ENCODE measurements at regions not wholly inside any gene's neighbourhood (a gene's known extent, or its start where the extent isn't known, plus 50 kb on each side); places are given as distances from the start of the nearest gene placed in this dataset.
"Not testable (repeated sequence)": the region's sequence is repeated elsewhere in the genome, so short reads cannot be mapped to it uniquely, and the experiment has no call there.

- DNase-seq (ENCODE audit: low spot score) = no peak
Observed at GRCh38 chr10:25713894-25714240, 220.2 kb upstream of the MYO3A start.

- DNase-seq (ENCODE audit: low spot score) = no peak
Observed at GRCh38 chr10:25724241-25724640, 209.8 kb upstream of the MYO3A start.

- DNase-seq (ENCODE audit: low spot score) = peak; percentile 16
Observed at GRCh38 chr10:25725917-25726716, 207.9 kb upstream of the MYO3A start.

GRCh38 chr10:25738776-25739175 is 195.3 kb upstream of the MYO3A start:
- no peak for DNase-seq (ENCODE audit: low spot score)

GRCh38 chr10:25743832-25744231 is 190.2 kb upstream of the MYO3A start:
- no peak for DNase-seq (ENCODE audit: low spot score)

GRCh38 chr10:25744574-25744973 is 189.5 kb upstream of the MYO3A start:
- DNase-seq (ENCODE audit: low spot score) = no peak

GRCh38 chr10:25745976-25746375 is 188.1 kb upstream of the MYO3A start:
- no peak for DNase-seq (ENCODE audit: low spot score)

GRCh38 chr10:25747084-25747483 is 186.9 kb upstream of the MYO3A start:
- DNase-seq (ENCODE audit: low spot score) = no peak

- DNase-seq (ENCODE audit: low spot score) = no peak
Observed at GRCh38 chr10:25748509-25748908, 185.5 kb upstream of the MYO3A start.

GRCh38 chr10:25753776-25754175 is 180.3 kb upstream of the MYO3A start:
- no peak for DNase-seq (ENCODE audit: low spot score)

GRCh38 chr10:25755874-25756273 is 178.2 kb upstream of the MYO3A start:
- not testable (repeated sequence) for DNase-seq (ENCODE audit: low spot score)

GRCh38 chr10:25756784-25757183 is 177.2 kb upstream of the MYO3A start:
- no peak for DNase-seq (ENCODE audit: low spot score)

- DNase-seq (ENCODE audit: low spot score) = no peak
Observed at GRCh38 chr10:25758041-25758457, 176.0 kb upstream of the MYO3A start.

GRCh38 chr10:25758511-25758910 is 175.5 kb upstream of the MYO3A start:
- no peak for DNase-seq (ENCODE audit: low spot score)

GRCh38 chr10:25761937-25762336 is 172.1 kb upstream of the MYO3A start:
- no peak for DNase-seq (ENCODE audit: low spot score)

- no peak for DNase-seq (ENCODE audit: low spot score)
Observed at GRCh38 chr10:25766213-25766612, 167.8 kb upstream of the MYO3A start.

- no peak for DNase-seq (ENCODE audit: low spot score)
Observed at GRCh38 chr10:25766687-25767221, 167.3 kb upstream of the MYO3A start.

- DNase-seq (ENCODE audit: low spot score) = no peak
Observed at GRCh38 chr10:25768167-25768566, 165.9 kb upstream of the MYO3A start.

GRCh38 chr10:25778646-25779045 is 155.4 kb upstream of the MYO3A start:
- DNase-seq (ENCODE audit: low spot score) = no peak

- no peak for DNase-seq (ENCODE audit: low spot score)
Observed at GRCh38 chr10:25786161-25786560, 147.9 kb upstream of the MYO3A start.

GRCh38 chr10:25786899-25787298 is 147.1 kb upstream of the MYO3A start:
- DNase-seq (ENCODE audit: low spot score) = no peak

GRCh38 chr10:25797888-25798429 is 136.1 kb upstream of the MYO3A start:
- no peak for DNase-seq (ENCODE audit: low spot score)

GRCh38 chr10:25804505-25804904 is 129.5 kb upstream of the MYO3A start:
- no peak for DNase-seq (ENCODE audit: low spot score)

GRCh38 chr10:25805986-25806385 is 128.0 kb upstream of the MYO3A start:
- no peak for DNase-seq (ENCODE audit: low spot score)

Measured in HuH-7.5 (cell line).